OCI-LY7 (cell line): ENCODE measurements at regions not wholly inside any gene's neighbourhood (a gene's known extent, or its start where the extent isn't known, plus 50 kb on each side); places are given as distances from the start of the nearest gene placed in this dataset.

Source experiments
- BruUV-seq: library from RNA; stranded (reverse); fragments of 400-500 nt; replicated peaks from 2 replicates; lab custom pipeline; 2021; lab: Mats Ljungman, UMichigan
- CTCF ChIA-PET: fragments of 300-600 bp; sonication (Branson Sonifier 250); formaldehyde crosslinking; loops from one replicate; lab custom pipeline; 2022; ENCODE audit warnings: antibody characterized with exemption; ENCODE audit not compliant: unreplicated experiment; lab: Charles Lee
- POLR2A ChIA-PET: fragments of 300-600 bp; sonication (Branson Sonifier 250); formaldehyde crosslinking; loops from one replicate; lab custom pipeline; 2022; ENCODE audit warnings: antibody characterized with exemption; lab: Charles Lee
- DNase-seq: peaks from one replicate; pipeline ENCODE4 v3.0.0-alpha.2; 2015; ENCODE audit warnings: low spot score
- H2AFZ ChIP-seq: fragments of 200-600 bp; sonication (generic), shearing (Covaris generic); 2 replicates; pipeline ENCODE4 v1.6.1; 2014; ENCODE audit warnings: mild to moderate bottlenecking, antibody characterized with exemption, low read length, moderate library complexity
- H3K27ac ChIP-seq: fragments of 200-600 bp; sonication (generic); 2 replicates; pipeline ENCODE4 v1.5.1; 2014; ENCODE audit warnings: mixed run types, low read depth, mild to moderate bottlenecking, moderate library complexity, low read length, inconsistent platforms; ENCODE audit not compliant: poor library complexity, severe bottlenecking
- H3K36me3 ChIP-seq: fragments of 200-600 bp; sonication (generic); 2 replicates; pipeline ENCODE4 v1.6.1; 2014; ENCODE audit warnings: mild to moderate bottlenecking, antibody characterized with exemption, low read length, moderate library complexity, mixed read lengths; ENCODE audit not compliant: insufficient read depth
- H3K4me1 ChIP-seq: fragments of 200-600 bp; sonication (generic); 2 replicates; pipeline ENCODE4 v1.5.1; 2014; ENCODE audit warnings: mild to moderate bottlenecking, low read length; ENCODE audit not compliant: insufficient read depth, poor library complexity, severe bottlenecking
- H3K4me2 ChIP-seq: fragments of 200-600 bp; sonication (generic); 2 replicates; pipeline ENCODE4 v1.6.1; 2014; ENCODE audit warnings: mild to moderate bottlenecking, low read length
- H3K4me3 ChIP-seq: fragments of 200-600 bp; sonication (generic); 2 replicates; pipeline ENCODE4 v1.5.1; 2014; ENCODE audit warnings: mild to moderate bottlenecking, low read depth, low read length; ENCODE audit not compliant: poor library complexity, severe bottlenecking
- H3K79me2 ChIP-seq: fragments of 200-600 bp; sonication (generic); 2 replicates; pipeline ENCODE4 v1.6.1; 2016; ENCODE audit warnings: low read depth, mild to moderate bottlenecking, low read length, moderate library complexity, mixed read lengths; ENCODE audit not compliant: insufficient read depth
- H3K9me2 ChIP-seq: fragments of 200-600 bp; sonication (generic); 2 replicates; pipeline ENCODE4 v1.6.1; 2016; ENCODE audit warnings: mild to moderate bottlenecking, low read length, mixed read lengths; ENCODE audit not compliant: insufficient read depth
- H3K9me3 ChIP-seq: fragments of 200-600 bp; sonication (generic); 2 replicates; pipeline ENCODE4 v1.6.1; 2014; ENCODE audit warnings: mild to moderate bottlenecking, mixed run types, low read length, mixed read lengths
- H4K20me1 ChIP-seq: fragments of 200-600 bp; sonication (generic); 2 replicates; pipeline ENCODE4 v1.6.1; 2014; ENCODE audit warnings: mild to moderate bottlenecking, antibody characterized with exemption, low read length, moderate library complexity, mixed read lengths; ENCODE audit not compliant: insufficient read depth
- CTCF ChIP-seq: fragments of 200-600 bp; sonication (generic); conservative IDR thresholded peaks from 2 replicates; pipeline ENCODE4 v1.5.1; 2014; ENCODE audit warnings: mild to moderate bottlenecking, antibody characterized with exemption, low read length, moderate library complexity, mixed read lengths
- EZH2phosphoT487 ChIP-seq: fragments of 200-600 bp; sonication (generic); IDR thresholded peaks from 2 replicates; pipeline ENCODE4 v1.6.1; 2018; ENCODE audit warnings: low read depth, borderline replicate concordance, mild to moderate bottlenecking, mixed run types, antibody characterized with exemption, low read length, moderate library complexity, mixed read lengths
- intact Hi-C: fragments of 100-400 bp; cut with micrococcal nuclease; formaldehyde crosslinking; loops from one replicate; pipeline ENCODE4 v1.10.0; 2022; ENCODE audit not compliant: unreplicated experiment

- CTCF ChIA-PET: no interaction called here
- H3K79me2 ChIP-seq: no peaks in the 10 kb centered on the region
- DNase-seq: no peak
- H3K4me3 ChIP-seq: no peak overlapping the region
- no peaks in the 10 kb centered on the region for H3K36me3 ChIP-seq
- no peak overlapping the region for H3K4me2 ChIP-seq
- H3K27ac ChIP-seq: no peak overlapping the region
- TF ChIP-seq CTCF (no peak), EZH2phosphoT487 (no peak)
- H3K9me3 ChIP-seq: no peaks in the 10 kb centered on the region
- intact Hi-C loops: no loop called here
- no TSS peak for BruUV-seq
- no peaks in the 10 kb centered on the region for H4K20me1 ChIP-seq
- H3K4me1 ChIP-seq: no peaks in the 10 kb centered on the region
- POLR2A ChIA-PET: interaction anchor here (0.7 to 1.0 kb wide), 2 partner anchors 124 to 213 kb away, joined by 3 read pairs; no protein-coding TSS in a partner anchor
- no peak overlapping the region for H2AFZ ChIP-seq
- no peaks in the 10 kb centered on the region for H3K9me2 ChIP-seq
These were observed 79.7 kb upstream of the KCNMA1 start for GRCh38 chr10:77717336-77717735.

GRCh38 chr10:77716458-77717317 is 79.1 kb upstream of the KCNMA1 start:
- no peaks in the 10 kb centered on the region for H3K36me3 ChIP-seq
- CTCF ChIA-PET: interaction anchor here (0.6 kb wide), 1 partner anchor 574 kb away, joined by 4 read pairs; no protein-coding TSS in a partner anchor
- no peaks in the 10 kb centered on the region for H3K79me2 ChIP-seq
- H3K4me3 ChIP-seq: no peak overlapping the region
- POLR2A ChIA-PET: interaction anchor here (0.7 to 1.0 kb wide), 2 partner anchors 124 to 214 kb away, joined by 3 read pairs; no protein-coding TSS in a partner anchor
- no peak for TF ChIP-seq CTCF
- no peak for TF ChIP-seq EZH2phosphoT487
- intact Hi-C loops: no loop called here
- H3K9me2 ChIP-seq: no peaks in the 10 kb centered on the region
- H3K27ac ChIP-seq: no peak overlapping the region
- BruUV-seq: no TSS peak
- H3K4me1 ChIP-seq: no peaks in the 10 kb centered on the region
- H3K9me3 ChIP-seq: no peaks in the 10 kb centered on the region
- H4K20me1 ChIP-seq: no peaks in the 10 kb centered on the region
- no peak for DNase-seq
- H3K4me2 ChIP-seq: no peak overlapping the region
- H2AFZ ChIP-seq: no peak overlapping the region

GRCh38 chr10:77715536-77715935 is 77.9 kb upstream of the KCNMA1 start:
- TF ChIP-seq CTCF: no peak
- no peak for TF ChIP-seq EZH2phosphoT487
- H3K4me2 ChIP-seq: no peak overlapping the region
- no peaks in the 10 kb centered on the region for H3K9me3 ChIP-seq
- no peak overlapping the region for H2AFZ ChIP-seq
- intact Hi-C loops: no loop called here
- no peak overlapping the region for H3K4me3 ChIP-seq
- no peaks in the 10 kb centered on the region for H3K4me1 ChIP-seq
- no peak for DNase-seq
- CTCF ChIA-PET: no interaction called here
- H3K36me3 ChIP-seq: no peaks in the 10 kb centered on the region
- no peak overlapping the region for H3K27ac ChIP-seq
- POLR2A ChIA-PET: no interaction called here
- H3K9me2 ChIP-seq: no peaks in the 10 kb centered on the region
- no peaks in the 10 kb centered on the region for H3K79me2 ChIP-seq
- H4K20me1 ChIP-seq: no peaks in the 10 kb centered on the region
- no TSS peak for BruUV-seq
